Activated naive CD8-positive, alpha-beta T cell treated with anti-CD3 and anti-CD28 coated beads, Interleukin-2, amount 10 ng/mL, durations not matched to agents 7 days and 5 days (primary cell): ENCODE measurements at regions not wholly inside any gene's neighbourhood (a gene's known extent, or its start where the extent isn't known, plus 50 kb on each side); places are given as distances from the start of the nearest gene placed in this dataset.
"Not testable (repeated sequence)": the region's sequence is repeated elsewhere in the genome, so short reads cannot be mapped to it uniquely, and the experiment has no call there.

Experiments used
- ATAC-seq: fragments of 150-1000 bp; cut with Tn5 transposase; one replicate; pipeline ENCODE4 v1.10.0; 2021; ENCODE audit warnings: low read depth, moderate library complexity
- POLR2A ChIA-PET: fragments of 350-600 bp; sonication (Branson Sonifier 250); formaldehyde crosslinking; loops from one replicate; lab custom pipeline; 2021; ENCODE audit warnings: antibody characterized with exemption; lab: Charles Lee
- DNase-seq: peaks from one replicate; pipeline ENCODE4 v3.0.0; 2021
- H3K27ac Mint-ChIP-seq: one replicate; pipeline ENCODE4 v1.8.0; 2022; ENCODE audit warnings: mild to moderate bottlenecking, mixed read lengths
- H3K27me3 Mint-ChIP-seq: one replicate; pipeline ENCODE4 v1.8.0; 2022; ENCODE audit warnings: mild to moderate bottlenecking, moderate library complexity, mixed read lengths
- H3K36me3 Mint-ChIP-seq: one replicate; pipeline ENCODE4 v1.8.0; 2021; ENCODE audit warnings: mild to moderate bottlenecking, mixed read lengths
- H3K4me1 Mint-ChIP-seq: one replicate; pipeline ENCODE4 v1.8.0; 2021; ENCODE audit warnings: mixed read lengths
- H3K4me3 Mint-ChIP-seq: one replicate; pipeline ENCODE4 v1.8.0; 2022; ENCODE audit warnings: mild to moderate bottlenecking, moderate library complexity, mixed read lengths
- H3K9me3 Mint-ChIP-seq: one replicate; pipeline ENCODE4 v1.8.0; 2021; ENCODE audit warnings: mixed read lengths

DNA sequence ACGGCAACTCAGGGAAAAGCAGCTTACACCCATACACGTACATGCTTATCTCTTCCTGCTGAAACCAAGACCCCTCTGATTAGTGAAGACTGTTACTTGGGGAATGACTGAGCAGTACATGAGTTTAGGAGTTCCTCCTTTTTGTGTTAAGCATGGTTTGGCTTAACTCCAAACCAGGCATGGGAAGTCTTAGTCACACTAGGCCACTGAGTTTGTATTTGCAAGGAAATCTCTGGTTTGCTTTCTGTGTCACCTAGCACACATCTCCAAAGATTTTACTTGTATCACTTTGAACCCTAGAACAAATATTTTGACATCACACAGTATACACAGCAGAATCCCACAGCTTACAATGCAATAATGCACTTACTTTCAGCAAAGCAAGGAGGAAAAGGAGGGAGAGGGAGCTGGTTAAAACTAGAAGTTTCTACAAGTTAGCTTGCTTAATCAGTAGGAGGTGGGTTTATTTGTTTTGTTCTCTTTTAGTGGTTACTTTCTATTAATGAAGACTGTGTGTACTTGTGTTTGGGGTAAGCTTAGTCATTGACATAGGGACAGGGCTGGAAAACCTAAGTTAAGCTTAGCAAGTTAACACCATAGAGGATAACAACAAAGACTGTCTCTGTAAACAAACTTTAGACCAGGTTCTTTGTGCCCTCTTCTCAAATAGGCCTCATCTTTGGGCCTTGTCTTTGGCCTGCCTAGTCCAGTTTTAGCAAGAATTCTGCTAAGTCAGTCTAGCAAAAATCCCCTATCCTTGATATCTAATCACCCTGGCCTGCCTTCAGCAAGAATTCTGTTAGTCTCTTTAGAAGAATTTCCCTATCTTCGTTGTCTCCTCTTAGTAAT is 219.4 kb downstream of the MREG start:
- no peaks in the 10 kb centered on the region for H3K9me3 Mint-ChIP-seq
- DNase-seq (no peak), ATAC-seq (no peak)
- POLR2A ChIA-PET = no interaction called here
- H3K27me3 Mint-ChIP-seq = no peaks in the 10 kb centered on the region
- H3K27ac Mint-ChIP-seq = no peak overlapping the region
- peaks cover 2% of the 10 kb centered on the region for H3K36me3 Mint-ChIP-seq
- H3K4me1 Mint-ChIP-seq = peaks cover 8% of the 10 kb centered on the region
- H3K4me3 Mint-ChIP-seq = no peak overlapping the region

DNA sequence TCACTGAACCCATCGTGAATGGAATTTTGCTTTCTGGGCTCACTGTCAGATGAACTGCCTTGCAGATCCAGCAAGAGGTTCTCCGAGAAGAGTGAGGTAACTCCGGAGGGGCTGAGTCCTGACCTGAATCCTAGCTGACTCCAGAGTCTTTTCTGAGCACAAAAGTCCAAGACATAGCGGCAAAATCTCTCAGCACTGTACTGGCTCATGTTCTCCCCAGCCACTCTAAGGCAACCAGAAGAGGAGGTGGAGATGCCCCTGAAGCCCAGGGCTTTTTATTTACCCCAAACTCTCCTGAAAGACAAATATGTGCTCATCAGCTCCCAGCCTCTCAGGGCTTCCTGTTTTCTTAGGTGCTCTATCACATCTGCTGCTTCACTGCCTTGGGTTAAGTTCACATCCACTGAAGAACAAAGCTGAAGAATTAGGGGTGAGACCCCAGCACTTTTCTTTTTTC is 221.8 kb downstream of the MREG start:
- POLR2A ChIA-PET = no interaction called here
- H3K4me1 Mint-ChIP-seq = peaks cover 7% of the 10 kb centered on the region
- DNase-seq (no peak), ATAC-seq (no peak)
- H3K27ac Mint-ChIP-seq = no peak overlapping the region
- no peak overlapping the region for H3K4me3 Mint-ChIP-seq
- H3K27me3 Mint-ChIP-seq = no peaks in the 10 kb centered on the region
- H3K36me3 Mint-ChIP-seq = no peaks in the 10 kb centered on the region
- no peaks in the 10 kb centered on the region for H3K9me3 Mint-ChIP-seq

DNA sequence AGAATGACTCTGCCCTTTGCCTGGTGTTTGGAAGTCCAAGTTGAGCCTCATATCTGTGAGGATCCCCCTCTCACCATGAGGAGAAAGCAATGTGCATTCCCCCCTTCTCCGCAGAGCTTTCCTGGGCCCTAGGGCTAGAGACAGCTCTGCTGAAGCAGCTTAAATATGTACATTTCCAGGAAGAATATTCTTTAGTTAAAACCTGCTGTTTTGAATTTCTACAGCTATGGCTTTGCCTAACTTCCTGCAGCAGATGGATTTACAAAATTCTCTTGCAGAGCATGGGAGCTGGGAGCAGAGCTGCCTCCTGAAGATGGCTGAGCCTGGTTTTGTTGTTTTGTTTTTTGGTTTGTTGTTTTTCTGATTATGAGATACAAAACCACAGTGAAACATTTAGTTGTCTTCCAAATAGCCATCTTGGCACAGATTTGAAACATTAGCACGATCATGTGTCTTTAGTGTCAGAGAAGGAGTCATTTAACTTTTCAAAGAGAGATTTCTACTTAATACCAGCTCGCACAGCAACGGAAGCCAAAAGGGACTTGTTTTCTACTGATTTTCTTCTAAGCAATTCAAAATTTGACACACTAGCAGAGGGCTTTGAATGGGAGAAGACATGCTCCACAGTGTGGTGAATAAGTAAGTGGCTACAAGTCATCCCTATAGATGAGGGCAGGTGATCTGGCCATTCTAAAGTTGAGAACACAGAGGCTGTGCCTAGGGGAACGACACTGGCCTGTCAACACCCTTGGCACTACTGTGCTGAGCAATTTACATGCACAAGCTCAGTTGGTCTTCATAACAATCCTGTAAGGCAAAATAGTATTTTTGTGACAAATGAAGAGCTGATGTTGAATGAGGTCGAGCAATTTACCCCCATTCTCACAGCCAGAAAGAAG is 222.6 kb downstream of the MREG start:
- Mint-ChIP-seq H3K27me3 (no peaks in the 10 kb centered on the region), H3K27ac (no peak overlapping the region), H3K4me1 (peaks cover 1% of the 10 kb centered on the region), H3K9me3 (no peaks in the 10 kb centered on the region), H3K4me3 (no peak overlapping the region), H3K36me3 (no peaks in the 10 kb centered on the region)
- no peak for ATAC-seq
- no peak for DNase-seq
- POLR2A ChIA-PET = no interaction called here

DNA sequence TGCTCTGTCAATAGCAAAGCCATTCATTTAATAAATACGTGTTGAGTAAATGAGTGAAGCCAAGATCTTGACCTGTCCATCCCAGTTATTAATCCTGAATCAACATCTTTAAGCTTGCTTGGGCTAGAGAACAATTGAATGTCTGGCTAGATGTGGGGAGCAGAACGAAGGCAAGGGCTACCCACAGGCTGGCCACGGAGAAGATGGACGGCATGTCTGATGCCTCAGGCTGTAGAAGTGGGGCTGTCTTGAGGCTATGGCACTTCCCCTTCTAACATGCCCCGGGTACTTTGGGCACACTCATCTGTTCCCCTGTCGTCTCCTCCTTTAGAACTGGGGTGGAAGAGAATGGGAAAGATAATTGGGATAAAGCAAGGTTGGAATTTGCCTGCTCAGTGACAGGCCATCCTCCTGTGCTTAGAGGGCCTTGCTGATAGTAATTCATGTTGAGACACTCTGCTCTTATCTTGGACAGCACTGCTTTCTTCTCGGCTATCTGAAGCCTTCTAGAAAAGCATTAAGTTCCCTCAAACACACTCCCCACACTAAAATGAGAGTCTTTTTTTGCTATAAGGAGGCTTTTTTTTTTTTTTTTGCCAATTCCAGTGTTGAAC is 225.7 kb downstream of the MREG start:
- H3K36me3 Mint-ChIP-seq = no peaks in the 10 kb centered on the region
- no peaks in the 10 kb centered on the region for H3K4me1 Mint-ChIP-seq
- H3K27ac Mint-ChIP-seq = no peak overlapping the region
- POLR2A ChIA-PET = no interaction called here
- no peak for DNase-seq
- H3K9me3 Mint-ChIP-seq = no peaks in the 10 kb centered on the region
- no peak for ATAC-seq
- H3K27me3 Mint-ChIP-seq = peaks cover 3% of the 10 kb centered on the region
- H3K4me3 Mint-ChIP-seq = no peak overlapping the region

DNA sequence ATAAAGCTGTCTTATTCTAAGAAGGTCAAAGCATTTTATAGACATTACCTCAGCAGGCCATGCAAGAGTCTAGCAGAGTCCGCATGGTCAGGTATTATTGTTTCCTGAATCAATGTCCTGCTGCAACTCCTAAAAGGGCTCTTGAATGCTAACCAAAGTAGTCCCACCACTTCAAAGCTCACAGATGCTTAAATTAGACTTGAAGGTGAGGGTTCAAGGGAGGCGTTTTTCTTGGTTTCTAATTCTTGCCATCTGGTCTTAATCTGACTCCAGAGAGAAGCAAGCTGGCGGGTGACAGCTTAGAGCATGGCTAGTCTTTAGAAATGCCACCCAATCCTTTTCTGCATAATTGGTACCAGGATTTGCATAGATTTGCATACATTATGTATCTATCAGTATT is 226.3 kb downstream of the MREG start:
- no peak overlapping the region for H3K4me3 Mint-ChIP-seq
- H3K9me3 Mint-ChIP-seq = no peaks in the 10 kb centered on the region
- no peak for DNase-seq
- peaks cover 3% of the 10 kb centered on the region for H3K27me3 Mint-ChIP-seq
- no peak overlapping the region for H3K27ac Mint-ChIP-seq
- ATAC-seq = no peak
- POLR2A ChIA-PET = no interaction called here
- no peaks in the 10 kb centered on the region for H3K4me1 Mint-ChIP-seq
- no peaks in the 10 kb centered on the region for H3K36me3 Mint-ChIP-seq

DNA sequence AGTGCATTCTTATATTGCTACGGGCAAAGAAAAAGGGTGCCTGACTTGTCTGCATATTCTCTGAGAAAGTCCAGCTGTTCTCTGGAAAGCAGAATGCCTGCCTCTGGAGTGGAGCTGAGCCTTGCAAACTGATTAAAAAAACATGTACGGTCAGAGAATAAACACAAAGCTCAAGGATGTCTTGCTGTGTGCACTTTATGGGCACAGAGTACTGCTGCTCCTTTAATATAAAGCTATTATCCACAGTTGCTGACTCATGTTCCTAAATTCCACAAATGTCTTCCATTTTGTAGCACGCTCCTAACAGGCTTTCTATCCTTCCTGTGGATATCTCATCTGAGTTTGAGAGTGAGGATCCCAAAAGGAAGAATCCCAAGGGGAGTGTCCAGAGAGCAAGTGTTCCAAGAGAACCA is 229.0 kb downstream of the MREG start:
- H3K36me3 Mint-ChIP-seq = no peaks in the 10 kb centered on the region
- no peak overlapping the region for H3K27ac Mint-ChIP-seq
- DNase-seq = no peak
- H3K4me3 Mint-ChIP-seq = no peak overlapping the region
- H3K4me1 Mint-ChIP-seq = no peaks in the 10 kb centered on the region
- no peak for ATAC-seq
- no peaks in the 10 kb centered on the region for H3K9me3 Mint-ChIP-seq
- peaks cover 17% of the 10 kb centered on the region for H3K27me3 Mint-ChIP-seq
- POLR2A ChIA-PET = no interaction called here

DNA sequence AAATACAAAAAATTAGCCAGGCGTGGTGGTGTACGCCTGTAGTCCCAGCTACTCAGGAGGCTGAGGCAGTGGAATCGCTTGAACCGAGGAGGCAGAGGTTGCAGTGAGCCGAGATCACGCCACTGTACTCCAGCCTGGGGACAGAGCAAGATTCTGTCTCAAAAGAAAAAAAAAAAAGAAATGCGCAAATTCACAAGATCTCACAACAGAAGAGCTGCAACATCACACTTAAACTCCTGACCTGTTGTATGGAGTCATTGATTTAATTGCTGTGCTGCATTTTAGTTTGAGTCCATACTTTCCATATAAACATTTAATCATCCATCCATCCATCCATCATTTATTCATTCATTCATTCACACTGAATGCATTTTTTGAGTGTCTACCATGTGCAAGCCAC is 229.7 kb downstream of the MREG start:
- POLR2A ChIA-PET, H3K4me3 Mint-ChIP-seq, H3K27ac Mint-ChIP-seq, H3K36me3 Mint-ChIP-seq, H3K4me1 Mint-ChIP-seq, DNase-seq, ATAC-seq, H3K9me3 Mint-ChIP-seq: not testable (repeated sequence)
- peaks cover 17% of the 10 kb centered on the region for H3K27me3 Mint-ChIP-seq

DNA sequence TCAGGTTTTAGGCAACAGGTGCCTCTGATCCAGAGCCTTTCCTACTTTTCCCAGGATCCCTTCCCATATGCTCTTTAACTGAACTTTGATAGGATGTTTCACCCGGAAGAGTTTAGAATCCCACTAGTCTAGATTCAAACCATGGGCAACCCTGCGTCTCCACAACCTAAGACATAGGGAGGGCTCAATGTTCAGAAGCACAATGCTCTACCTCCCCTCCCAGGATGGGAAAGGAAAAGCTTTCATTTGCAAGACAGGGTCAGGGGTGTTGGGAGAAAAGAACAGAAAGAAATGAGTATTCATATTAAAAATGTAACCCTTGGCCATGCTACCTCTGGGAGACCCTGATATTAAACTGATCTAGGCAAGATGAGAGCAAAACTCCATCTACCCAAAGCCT is 230.4 kb downstream of the MREG start:
- DNase-seq (no peak), ATAC-seq (no peak)
- no peaks in the 10 kb centered on the region for H3K9me3 Mint-ChIP-seq
- no peak overlapping the region for H3K4me3 Mint-ChIP-seq
- no peaks in the 10 kb centered on the region for H3K4me1 Mint-ChIP-seq
- H3K27ac Mint-ChIP-seq = no peak overlapping the region
- POLR2A ChIA-PET = no interaction called here
- H3K27me3 Mint-ChIP-seq = peaks cover 17% of the 10 kb centered on the region
- no peaks in the 10 kb centered on the region for H3K36me3 Mint-ChIP-seq

DNA sequence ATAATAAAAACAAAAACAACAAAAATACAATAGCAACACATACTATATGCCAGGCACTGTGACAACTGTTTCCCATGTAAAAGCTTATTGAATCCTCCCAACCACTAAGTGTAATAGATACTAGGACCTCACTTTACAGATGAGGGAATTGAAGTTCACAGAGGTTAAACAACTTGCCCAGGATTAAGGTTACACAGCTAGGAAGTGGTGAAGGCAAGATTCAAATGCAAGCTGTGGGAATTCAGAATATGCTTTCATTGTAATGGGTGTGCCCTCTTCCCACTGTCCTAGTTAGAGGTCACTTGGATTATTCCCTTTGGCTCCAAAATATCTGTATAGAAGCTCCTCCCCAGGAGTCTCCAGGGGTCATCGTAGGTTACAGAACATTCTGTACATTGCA is 231.1 kb downstream of the MREG start:
- Mint-ChIP-seq H3K27me3 (peaks cover 17% of the 10 kb centered on the region), H3K4me3 (no peak overlapping the region), H3K4me1 (no peaks in the 10 kb centered on the region), H3K9me3 (no peaks in the 10 kb centered on the region), H3K36me3 (no peaks in the 10 kb centered on the region), H3K27ac (no peak overlapping the region)
- POLR2A ChIA-PET = no interaction called here
- DNase-seq (no peak), ATAC-seq (no peak)

DNA sequence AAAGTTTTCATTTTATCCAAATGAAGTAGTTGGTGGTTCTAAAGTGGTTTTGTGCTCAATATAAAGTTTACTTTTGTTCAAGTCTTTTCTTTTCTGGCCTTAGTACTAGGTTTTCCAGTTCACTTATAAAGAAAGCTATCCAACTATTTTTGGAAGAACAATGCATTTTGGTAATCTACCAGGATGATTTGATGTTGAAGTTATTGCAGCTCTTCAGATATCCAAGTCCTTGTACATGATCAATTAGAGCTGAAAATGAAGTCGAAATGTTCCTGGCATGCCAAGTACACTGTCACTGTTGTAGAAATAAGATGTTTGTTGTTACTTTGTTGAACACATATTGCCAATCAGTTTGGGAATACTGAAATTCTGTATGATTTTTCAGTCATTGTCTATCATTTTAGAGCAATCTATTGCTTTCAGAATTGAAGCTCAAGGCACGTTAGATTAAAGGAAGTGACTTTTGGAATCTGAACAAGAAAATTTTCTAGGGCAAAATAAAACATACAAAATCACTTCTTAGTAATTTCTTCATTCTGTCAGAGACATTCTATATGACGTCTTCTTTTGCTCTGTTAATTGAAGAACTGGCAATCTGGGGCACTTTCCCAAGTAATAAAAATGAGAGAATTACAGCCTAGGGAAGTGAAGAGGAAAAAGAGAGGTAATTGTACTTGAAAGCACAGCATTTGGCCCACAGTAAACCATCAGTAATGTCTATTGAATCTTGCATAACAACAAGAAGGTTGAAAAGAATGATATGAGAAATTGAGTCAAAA is 232.3 kb downstream of the MREG start:
- H3K27me3 Mint-ChIP-seq = peaks cover 18% of the 10 kb centered on the region
- no peaks in the 10 kb centered on the region for H3K4me1 Mint-ChIP-seq
- POLR2A ChIA-PET = no interaction called here
- H3K9me3 Mint-ChIP-seq = no peaks in the 10 kb centered on the region
- H3K36me3 Mint-ChIP-seq = no peaks in the 10 kb centered on the region
- H3K27ac Mint-ChIP-seq = no peak overlapping the region
- H3K4me3 Mint-ChIP-seq = no peak overlapping the region
- no peak for ATAC-seq
- no peak for DNase-seq

DNA sequence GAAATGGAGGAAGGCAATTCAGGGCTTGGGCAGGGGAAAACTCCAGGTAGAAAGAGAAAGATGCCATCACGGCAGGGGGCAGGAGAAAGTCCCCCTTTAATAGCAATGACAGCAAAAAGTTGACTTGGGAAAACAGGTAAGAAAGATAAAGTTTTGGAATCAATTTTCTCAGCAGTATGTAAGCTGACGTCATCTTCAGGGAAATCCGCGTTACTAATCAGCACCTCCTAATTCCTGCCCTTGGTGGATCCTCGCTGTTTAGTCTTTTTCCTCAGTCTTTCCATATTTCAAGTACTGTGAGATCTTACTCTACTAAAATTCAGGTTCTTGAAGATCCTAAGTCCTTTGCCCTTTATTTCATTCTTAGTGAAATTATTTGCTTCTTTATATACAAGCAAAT is 233.0 kb downstream of the MREG start:
- H3K27ac Mint-ChIP-seq = no peak overlapping the region
- peaks cover 24% of the 10 kb centered on the region for H3K27me3 Mint-ChIP-seq
- no peak for ATAC-seq
- no peak for DNase-seq
- POLR2A ChIA-PET = no interaction called here
- no peaks in the 10 kb centered on the region for H3K4me1 Mint-ChIP-seq
- no peaks in the 10 kb centered on the region for H3K9me3 Mint-ChIP-seq
- no peak overlapping the region for H3K4me3 Mint-ChIP-seq
- no peaks in the 10 kb centered on the region for H3K36me3 Mint-ChIP-seq

DNA sequence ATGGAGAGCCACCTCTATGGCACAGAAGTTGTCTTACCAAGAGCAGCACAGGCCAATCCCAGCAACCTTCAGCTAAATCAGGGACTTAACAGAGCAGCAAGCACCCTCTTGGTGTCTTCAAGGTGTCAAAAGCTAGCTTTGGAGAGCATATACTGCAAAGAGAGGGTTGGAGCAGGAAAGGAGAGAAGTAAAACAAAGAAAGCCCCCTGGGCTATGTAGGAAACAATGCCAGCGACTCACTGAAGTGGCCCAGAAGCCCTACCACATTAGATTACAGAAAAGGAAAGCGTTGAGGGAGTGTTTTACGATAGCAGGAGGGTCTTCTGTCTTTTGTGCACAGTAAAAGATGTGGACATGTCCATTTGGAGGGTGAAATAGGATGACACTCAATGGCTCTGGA is 233.4 kb downstream of the MREG start:
- Mint-ChIP-seq H3K36me3 (no peaks in the 10 kb centered on the region), H3K4me1 (no peaks in the 10 kb centered on the region), H3K9me3 (no peaks in the 10 kb centered on the region), H3K4me3 (no peak overlapping the region), H3K27me3 (peaks cover 27% of the 10 kb centered on the region), H3K27ac (no peak overlapping the region)
- DNase-seq = no peak
- POLR2A ChIA-PET = no interaction called here
- no peak for ATAC-seq

DNA sequence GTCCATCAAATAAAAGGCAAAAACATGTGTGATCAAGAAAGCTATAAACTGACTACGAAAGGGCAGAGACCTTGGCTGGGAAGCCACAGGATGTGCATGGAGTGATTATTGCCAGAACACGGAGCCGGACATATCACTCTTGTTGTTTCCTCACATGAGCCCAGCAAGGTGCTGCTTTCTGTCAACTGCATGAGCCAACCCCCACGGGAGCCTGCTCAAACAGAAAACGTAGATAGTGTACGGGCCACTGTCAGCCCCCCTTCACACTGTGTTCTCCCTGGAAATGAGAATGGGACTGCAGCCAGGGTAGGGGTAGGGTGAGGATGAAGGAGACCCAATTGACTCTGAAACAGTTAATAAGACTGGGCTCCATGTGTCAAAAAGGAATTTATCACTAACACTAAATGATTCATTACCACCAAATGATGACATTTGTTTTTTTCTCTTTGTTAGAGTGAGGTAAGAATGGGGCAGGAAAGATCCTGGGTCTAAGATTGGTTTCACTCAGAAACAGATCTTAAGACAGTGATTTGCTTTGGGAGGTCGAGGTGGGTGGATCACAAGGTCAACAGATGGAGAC is 235.8 kb downstream of the MREG start:
- H3K9me3 Mint-ChIP-seq = no peaks in the 10 kb centered on the region
- ATAC-seq = no peak
- H3K27ac Mint-ChIP-seq = no peak overlapping the region
- H3K4me1 Mint-ChIP-seq = no peaks in the 10 kb centered on the region
- H3K4me3 Mint-ChIP-seq = no peak overlapping the region
- no peak for DNase-seq
- H3K36me3 Mint-ChIP-seq = no peaks in the 10 kb centered on the region
- POLR2A ChIA-PET = no interaction called here
- peaks cover 27% of the 10 kb centered on the region for H3K27me3 Mint-ChIP-seq
